D341Med (cell line): ENCODE measurements at regions not wholly inside any gene's neighbourhood (a gene's known extent, or its start where the extent isn't known, plus 50 kb on each side); places are given as distances from the start of the nearest gene placed in this dataset.

ENCODE experiments used
- DNase-seq: peaks from one replicate; pipeline ENCODE4 v3.0.0; 2012; ENCODE audit warnings: low spot score

DNA sequence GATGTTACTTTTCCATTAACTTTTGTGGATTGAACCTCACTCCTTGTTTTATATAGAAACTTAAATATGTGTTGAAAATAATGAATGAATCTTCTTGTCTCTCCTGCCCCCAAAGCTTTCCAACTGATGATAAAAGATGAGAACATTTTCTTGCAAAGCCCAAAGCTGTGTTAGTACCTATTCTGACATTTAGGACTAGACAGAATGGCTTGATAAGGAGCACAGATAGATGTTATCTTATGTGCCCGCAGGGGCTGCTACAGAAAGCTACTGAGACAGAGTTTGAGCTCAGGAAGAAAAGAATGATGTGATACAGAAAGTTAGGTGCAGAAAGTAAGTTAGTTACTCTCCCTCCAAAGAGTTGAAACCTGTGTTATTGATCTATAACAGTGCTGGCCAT, 109.4 kb upstream of the ATP11B start:
- no peak for DNase-seq

DNA sequence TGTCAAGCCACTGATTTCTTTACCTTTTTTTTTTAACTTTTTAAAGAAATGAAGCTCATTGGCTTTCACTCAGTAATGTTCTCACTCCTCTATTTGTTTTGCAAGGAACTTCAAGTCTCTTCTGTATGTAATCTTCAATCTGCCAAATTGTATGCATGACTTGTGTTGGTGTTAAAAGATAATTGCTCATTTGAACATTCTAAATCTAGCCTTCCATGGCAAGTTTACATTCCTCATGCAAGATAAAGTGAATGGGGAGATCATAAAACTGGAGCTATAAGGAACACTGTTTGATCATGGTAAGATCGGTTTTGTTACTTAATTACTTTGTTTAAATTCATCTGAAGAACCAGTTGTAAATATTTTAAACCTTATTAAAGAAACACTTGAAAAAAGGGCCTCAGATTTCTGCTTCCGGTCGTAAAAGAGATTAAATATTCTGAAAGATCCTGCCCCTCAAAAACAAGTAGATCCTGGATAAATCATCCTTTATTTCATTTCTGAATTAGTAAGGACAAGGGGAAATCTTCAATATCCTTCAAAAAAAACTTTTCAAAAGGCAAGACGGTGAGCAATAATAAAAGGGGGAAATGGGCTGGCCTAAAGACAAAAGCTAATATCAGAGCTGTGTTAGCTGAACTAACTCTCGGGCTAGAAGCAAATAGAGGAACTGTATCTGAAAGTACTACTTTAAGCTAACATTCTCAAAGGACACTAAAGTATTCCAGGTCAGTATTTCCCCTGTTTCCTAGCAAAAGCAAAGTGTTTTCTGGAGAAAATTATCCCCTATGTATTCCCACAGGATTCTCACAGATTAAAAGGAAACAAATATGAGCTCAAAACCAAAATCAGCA, 107.0 kb upstream of the ATP11B start:
- DNase-seq = no peak

DNA sequence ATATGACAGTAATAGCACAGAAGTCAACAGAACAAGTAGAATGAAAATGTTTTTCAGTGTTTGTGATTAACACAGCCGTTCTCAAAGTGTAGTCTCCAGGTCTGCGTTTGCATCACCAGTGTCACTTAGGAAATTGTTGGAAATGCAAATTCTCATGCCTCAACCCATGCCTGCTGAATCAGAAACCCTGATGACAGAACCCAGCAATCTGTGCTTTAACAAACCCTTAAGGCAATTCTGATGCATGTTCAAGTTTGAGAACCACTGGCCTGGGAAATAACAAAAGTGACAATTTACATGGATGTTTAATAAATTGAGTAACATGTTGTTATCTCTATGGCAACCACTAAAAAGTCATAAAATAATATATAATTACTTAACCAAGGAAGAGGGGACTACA, 103.1 kb upstream of the ATP11B start:
- no peak for DNase-seq

DNA sequence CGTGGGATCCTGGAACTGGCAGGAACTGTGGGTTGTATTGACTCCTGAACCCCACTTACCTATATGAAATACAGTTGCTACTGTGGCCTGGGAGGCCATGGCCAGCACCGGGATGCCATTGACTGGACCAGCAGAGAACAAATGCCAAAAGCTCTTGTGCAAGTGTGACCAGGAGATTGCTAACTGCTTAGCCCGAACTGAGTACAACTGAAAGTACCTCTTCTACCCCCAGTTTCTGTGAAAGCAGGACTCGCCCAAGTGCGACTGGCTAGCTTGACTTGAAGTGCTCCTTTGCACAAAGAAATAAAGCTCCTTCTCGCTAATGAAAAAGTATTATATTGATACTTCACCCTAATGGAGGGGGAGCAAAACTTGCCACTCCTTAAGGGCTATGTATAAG, 101.3 kb upstream of the ATP11B start:
- DNase-seq = no peak

GRCh38 chr3:182692695-182693094, 100.6 kb upstream of the ATP11B start:
- no peak for DNase-seq

GRCh38 chr3:182693723-182694122, 99.6 kb upstream of the ATP11B start:
- no peak for DNase-seq

DNA sequence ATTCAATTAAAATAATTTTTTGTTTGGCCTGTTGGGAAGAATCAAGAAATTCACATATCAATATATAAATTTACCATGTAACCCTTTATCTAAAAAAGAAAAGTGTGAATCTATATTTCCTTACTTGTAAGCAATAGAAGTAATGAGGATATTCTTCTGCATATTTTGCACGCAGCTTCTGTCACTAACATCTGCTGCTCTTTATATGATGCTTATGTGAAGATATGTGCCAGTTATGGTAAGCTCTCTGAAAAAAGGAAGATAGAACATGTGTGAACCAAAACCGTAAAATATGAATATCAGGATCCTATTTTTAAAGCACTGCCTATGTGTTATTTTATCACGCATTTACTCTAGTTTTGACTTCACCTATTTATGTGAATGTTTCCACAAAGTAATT, 96.4 kb upstream of the ATP11B start:
- DNase-seq = no peak

DNA sequence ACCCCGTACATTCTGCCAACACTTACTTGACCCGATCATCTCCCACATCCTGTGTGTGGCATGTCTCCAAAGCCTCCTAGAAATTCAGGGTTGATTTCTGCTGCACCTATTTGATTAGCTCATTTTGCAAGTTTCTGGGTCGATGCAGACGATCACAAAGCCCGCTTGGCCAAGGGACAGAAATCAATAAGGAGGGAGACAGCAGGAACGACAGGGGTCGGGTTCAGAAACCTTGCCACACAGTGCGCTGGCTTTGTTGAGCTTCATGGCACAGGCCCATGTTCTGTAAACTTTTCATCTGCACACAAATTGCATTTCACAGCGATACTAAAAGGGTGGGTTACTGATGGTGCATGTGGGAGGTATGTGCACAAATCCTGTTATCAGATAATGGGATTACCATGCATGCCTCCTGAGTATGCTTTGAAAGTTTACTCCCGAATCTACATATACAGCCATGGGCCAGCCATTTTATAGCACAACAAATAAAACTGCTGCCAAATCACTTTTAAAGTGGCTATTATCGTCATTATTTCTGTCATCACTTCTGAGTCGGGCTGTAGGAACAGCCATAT, 95.9 kb upstream of the ATP11B start:
- DNase-seq = no peak

- no peak for DNase-seq
Observed at GRCh38 chr3:182698078-182698477, 95.2 kb upstream of the ATP11B start.

GRCh38 chr3:182699550-182700170, 93.6 kb upstream of the ATP11B start:
- DNase-seq = no peak

DNA sequence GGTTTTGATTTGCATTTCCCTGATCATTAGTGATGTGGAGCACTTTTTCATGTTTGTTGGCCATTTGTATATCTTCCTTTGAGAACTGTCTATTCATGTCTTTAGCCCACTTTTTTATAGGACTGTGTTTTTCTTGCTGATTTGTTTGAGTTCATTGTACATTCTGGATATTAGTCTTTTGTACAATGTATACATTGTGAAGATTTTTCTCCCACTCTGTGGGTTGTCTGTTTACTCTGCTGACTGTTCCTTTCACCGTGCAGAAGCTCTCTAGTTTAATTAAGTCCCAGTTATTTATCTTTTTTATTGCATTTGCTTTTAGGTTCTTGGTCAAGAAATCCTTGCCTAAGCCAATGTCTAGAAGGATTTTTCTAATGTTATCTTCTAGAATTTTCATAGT, 91.1 kb upstream of the ATP11B start:
- no peak for DNase-seq

GRCh38 chr3:182703233-182703632, 90.1 kb upstream of the ATP11B start:
- DNase-seq = no peak

GRCh38 chr3:182704926-182705325, 88.4 kb upstream of the ATP11B start:
- DNase-seq = no peak

- DNase-seq = no peak
Observed at GRCh38 chr3:182708810-182709209, 84.5 kb upstream of the ATP11B start.

DNA sequence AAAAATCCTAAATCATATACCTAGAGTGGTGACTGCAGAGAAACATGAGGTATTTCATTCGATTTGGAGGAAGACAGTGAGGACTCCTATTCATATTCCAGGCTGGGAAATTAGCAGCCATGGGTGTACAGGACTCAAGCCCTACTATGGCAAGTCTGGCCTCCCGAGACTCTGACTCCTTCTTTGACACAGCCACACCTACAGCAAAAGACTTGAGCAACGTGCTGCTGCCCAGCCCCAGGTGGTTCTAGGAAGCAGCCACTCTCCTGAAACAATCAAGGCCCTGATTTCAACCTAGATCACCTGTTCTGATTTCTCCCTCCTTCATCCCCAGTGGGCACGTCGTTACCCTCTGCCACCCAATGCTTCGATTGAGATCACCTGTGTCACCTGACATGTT, 84.0 kb upstream of the ATP11B start:
- DNase-seq = no peak

DNA sequence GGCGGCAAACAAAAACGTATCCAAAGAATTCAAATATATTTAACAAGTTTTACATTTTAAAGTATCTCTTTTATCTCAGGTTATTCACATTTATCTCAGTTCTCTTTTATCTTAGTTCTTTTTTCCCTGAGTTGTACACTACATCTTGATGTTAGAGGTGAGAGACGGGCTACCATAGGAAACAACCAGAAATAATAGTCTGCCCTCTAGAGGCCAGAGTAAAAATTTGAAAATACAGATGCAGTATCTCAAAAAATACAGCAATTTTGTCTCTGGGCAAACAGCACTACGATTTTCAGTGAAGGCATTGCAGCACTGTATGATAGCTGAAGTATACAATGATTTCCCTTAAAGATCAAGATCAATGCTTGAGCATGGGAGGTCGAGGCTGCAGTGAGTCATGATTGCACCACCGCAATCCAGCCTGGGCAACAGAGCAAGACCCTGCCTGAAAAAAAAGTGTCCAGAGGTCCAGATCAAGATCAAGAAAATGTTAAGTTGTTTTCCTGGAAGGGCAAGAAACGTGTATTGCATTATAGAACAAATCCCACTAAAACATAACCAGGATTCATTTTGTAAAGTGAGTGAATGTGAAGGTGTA, 82.6 kb upstream of the ATP11B start:
- DNase-seq = peak; percentile 42

DNA sequence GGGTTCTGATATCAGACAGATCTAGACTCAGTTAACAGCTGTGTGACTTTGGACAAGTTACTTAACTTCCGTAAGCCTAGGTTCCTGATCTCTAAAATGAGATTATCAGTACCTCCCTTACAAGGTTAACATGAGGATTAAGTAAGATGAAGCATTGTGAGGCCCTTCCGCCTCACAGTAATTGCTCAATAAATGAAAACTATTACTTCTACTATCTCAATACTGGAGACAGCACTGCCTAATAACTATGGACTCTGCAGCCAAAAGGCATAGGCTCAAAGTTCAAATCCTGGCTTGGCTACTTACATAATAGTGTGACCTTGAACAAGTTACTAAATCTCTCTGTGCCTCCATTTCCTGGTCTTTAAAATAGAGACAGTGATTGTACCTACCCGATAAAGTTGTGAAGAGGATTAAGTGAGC, 82.0 kb upstream of the ATP11B start:
- DNase-seq = no peak

DNA sequence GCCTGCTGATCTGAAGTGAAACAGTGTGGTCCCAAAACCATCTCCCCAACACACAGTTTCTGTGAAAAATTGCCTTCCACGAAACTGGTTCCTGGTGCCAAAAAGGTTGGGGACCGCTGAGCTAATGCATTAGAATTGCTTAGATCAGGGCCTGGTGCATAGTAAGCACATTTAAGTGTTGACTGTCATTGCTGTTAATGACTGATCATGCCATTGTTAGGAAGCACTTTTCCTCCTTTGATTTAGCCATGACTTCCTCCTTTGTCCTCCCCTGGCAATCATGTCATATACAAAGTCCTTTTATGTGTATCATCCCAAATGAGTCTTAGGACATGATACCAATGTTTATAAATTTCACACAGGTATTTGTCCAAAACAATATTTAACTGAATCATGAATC, 81.5 kb upstream of the ATP11B start:
- DNase-seq = no peak

DNA sequence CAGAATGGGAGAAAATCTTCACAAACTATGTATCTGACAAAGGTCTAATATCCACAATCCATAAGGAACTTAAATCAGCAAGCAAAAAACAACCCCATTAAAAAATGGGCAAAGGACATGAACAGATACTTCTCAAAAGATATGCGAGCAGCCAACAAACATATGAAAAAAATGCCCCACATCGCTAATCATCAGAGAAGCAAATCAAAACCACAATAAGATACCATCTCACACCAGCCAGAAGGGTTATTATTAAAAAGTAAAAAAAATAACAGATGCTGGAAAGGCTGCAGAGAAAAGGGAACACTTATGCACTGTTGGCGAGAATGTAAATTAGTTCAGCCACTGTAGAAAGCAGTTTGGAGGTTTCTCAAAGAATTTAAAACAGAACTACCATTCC, 80.2 kb upstream of the ATP11B start:
- DNase-seq = no peak

- peak; percentile 60 for DNase-seq
Observed at GRCh38 chr3:182713743-182714517, 79.4 kb upstream of the ATP11B start.

DNA sequence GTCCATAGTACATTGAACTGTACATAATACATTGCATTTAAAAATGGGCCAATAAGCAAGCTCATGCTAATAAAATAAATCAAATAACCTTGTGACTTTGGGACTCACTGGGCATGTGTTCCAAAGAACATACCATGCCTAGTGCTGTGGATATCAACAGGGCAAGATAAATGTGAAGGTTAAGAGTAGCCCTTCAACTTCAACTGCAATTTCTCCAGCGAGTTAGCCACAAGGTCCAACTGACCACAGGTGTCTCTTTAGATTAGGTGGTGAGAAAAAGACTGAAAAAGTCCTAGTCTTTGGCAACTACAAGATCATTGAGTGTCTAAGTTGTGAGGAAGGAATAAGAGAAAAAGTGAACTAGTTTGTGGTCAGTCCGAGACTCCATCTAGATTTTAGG, 78.3 kb upstream of the ATP11B start:
- DNase-seq = no peak

DNA sequence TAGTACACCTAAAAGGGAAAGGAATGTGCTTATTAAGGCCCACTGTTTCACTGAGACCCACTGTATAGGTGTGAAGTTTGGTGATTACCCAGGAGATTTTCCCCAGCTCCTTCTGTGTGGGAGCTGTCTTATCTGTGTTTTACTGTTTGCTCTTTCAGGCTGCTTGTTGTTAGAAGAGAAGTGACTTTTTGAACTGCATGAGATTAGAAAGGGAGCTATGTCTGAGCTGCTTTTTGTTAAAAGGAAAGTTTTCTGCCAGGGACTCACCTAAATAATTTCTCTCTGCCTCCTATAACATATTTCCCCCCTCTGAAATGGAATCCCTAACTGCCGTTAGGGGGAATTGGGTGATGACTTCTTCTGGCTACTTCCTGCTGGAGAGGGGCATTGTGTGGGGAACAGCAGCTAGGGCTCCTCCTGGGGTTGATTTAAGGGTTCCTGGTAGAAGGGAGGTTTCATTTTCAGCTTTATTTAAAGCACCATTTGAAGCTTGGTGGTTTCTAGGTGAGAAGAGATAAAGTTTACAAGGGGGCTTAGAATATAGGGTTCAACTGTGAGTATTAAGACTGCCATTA, 77.1 kb upstream of the ATP11B start:
- no peak for DNase-seq
